ENCODE measurements at regions not wholly inside any gene's neighbourhood (a gene's known extent, or its start where the extent isn't known, plus 50 kb on each side); places are given as distances from the start of the nearest gene placed in this dataset.

DNA sequence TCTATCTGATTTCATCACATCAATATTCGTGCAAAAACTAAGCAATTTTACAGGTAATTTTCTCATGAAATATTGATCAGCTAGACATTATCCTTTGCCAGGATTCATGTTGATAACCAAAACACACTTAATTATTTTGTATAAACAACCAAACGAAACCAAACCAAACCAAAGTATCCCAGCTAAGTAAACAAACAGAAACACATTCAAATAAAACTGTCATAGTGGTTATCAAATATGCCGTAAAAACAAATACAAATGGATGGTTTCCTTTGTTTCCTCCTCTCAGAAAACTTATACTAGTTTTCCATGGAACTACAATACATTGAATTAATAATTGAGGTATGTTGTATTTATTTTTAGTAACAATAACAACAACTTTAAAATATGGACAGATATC, 777.4 kb downstream of the DSC3 start:
- no peak for TF ChIP-seq JARID2 (CRISPR knock-in tag; IDR thresholded peaks at IDR 0.05; ENCODE audit: insufficient replicate concordance)
- no peak for TF ChIP-seq MBNL3 (CRISPR knock-in tag; conservative IDR thresholded peaks at IDR 0.05)
- no peak for TF ChIP-seq THAP11 (CRISPR knock-in tag; IDR thresholded peaks at IDR 0.05)
- no peak for TF ChIP-seq SAP130 (CRISPR knock-in tag; IDR thresholded peaks at IDR 0.05; ENCODE audit: low read depth)
- TF ChIP-seq ZNF230 (CRISPR knock-in tag; IDR thresholded peaks at IDR 0.05): no peak
- no peak for TF ChIP-seq FOSL1 (CRISPR knock-in tag; IDR thresholded peaks at IDR 0.05; ENCODE audit: borderline replicate concordance)
- TF ChIP-seq NR2F1 (CRISPR knock-in tag; IDR thresholded peaks at IDR 0.05): no peak
- TF ChIP-seq NONO (IDR thresholded peaks at IDR 0.05): no peak
- TF ChIP-seq NONO (CRISPR knock-in tag; conservative IDR thresholded peaks at IDR 0.05): no peak
- TF ChIP-seq, protein P1, sequence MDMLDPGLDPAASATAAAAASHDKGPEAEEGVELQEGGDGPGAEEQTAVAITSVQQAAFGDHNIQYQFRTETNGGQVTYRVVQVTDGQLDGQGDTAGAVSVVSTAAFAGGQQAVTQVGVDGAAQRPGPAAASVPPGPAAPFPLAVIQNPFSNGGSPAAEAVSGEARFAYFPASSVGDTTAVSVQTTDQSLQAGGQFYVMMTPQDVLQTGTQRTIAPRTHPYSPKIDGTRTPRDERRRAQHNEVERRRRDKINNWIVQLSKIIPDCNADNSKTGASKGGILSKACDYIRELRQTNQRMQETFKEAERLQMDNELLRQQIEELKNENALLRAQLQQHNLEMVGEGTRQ (IDR thresholded peaks at IDR 0.05; ENCODE audit: low read depth, low read length): no peak
- TF ChIP-seq, protein P1 (CRISPR knock-in tag; IDR thresholded peaks at IDR 0.05; ENCODE audit: borderline replicate concordance): no peak
- no peak for TF ChIP-seq ZNF678 (CRISPR knock-in tag; IDR thresholded peaks at IDR 0.05)
- no peak for TF ChIP-seq ZNF260 (CRISPR knock-in tag; IDR thresholded peaks at IDR 0.05; ENCODE audit: borderline replicate concordance, low read depth)
- no peak for TF ChIP-seq HNRNPLL (IDR thresholded peaks at IDR 0.05; ENCODE audit: low read depth, low read length, poor library complexity, severe bottlenecking)
- intact Hi-C loops (cut with micrococcal nuclease; ENCODE audit: unreplicated experiment): loop anchor here (10.0 kb wide), 1 partner anchor 60 kb away; no protein-coding TSS in a partner anchor

More for the DNA sequence above, 777.4 kb downstream of the DSC3 start:
- BruUV-seq (replicated peaks): no TSS peak
- no peak overlapping the region for H3K4me2 ChIP-seq (ENCODE audit: low read depth, low read length)
- no peak for DNase-seq (ENCODE audit: low spot score)
- no peak overlapping the region for H3K4me3 ChIP-seq (replicated peaks in 1 of 3; ENCODE audit: insufficient read depth in 1 of 3, low read depth in 2 of 3, low read length in 3 of 3)
- under 1% methylated on average over 3 of the region's 3 CpGs for WGBS (ENCODE audit: low lambda C conversion rate)
- no peaks in the 10 kb centered on the region for H3K4me1 ChIP-seq (ENCODE audit: insufficient read depth, low read length)
- in situ Hi-C loops (cut with HindIII; ENCODE audit: extremely low pct_ligation_motif_present, low pct_unique_long_range_greater_than_20kb): no loop called here
- no peak for ATAC-seq
- no peaks in the 10 kb centered on the region for H3K9me3 ChIP-seq (ENCODE audit: low read length)
- H3K27ac ChIP-seq (ENCODE audit: extremely low read length, insufficient read depth, low read length): no peak overlapping the region
- POLR2A ChIA-PET: no interaction called here
- no peaks in the 10 kb centered on the region for H3K36me3 ChIP-seq (replicated peaks in 1 of 2; ENCODE audit: control insufficient read depth in 1 of 2, insufficient read depth in 2 of 2, low read length in 2 of 2)
- H3K79me2 ChIP-seq (ENCODE audit: insufficient read depth, low read length): no peaks in the 10 kb centered on the region
- FAIRE-seq: no peak
- no peaks in the 10 kb centered on the region for H4K20me1 ChIP-seq (ENCODE audit: insufficient read depth, low read length)
- H3K27me3 ChIP-seq (ENCODE audit: control insufficient read depth in 1 of 2, insufficient read depth in 2 of 2, low read length in 2 of 2): no peaks in the 10 kb centered on the region
- no peak overlapping the region for H3K9ac ChIP-seq (ENCODE audit: insufficient read depth, low read depth, low read length)
- CTCF ChIA-PET (ENCODE audit: low intra/inter-chr PET ratio, low total read pairs): no interaction called here
- H2AFZ ChIP-seq (ENCODE audit: low read length): no peak overlapping the region
